ENCODE measurements at regions not wholly inside any gene's neighbourhood (a gene's known extent, or its start where the extent isn't known, plus 50 kb on each side); places are given as distances from the start of the nearest gene placed in this dataset.

DNA sequence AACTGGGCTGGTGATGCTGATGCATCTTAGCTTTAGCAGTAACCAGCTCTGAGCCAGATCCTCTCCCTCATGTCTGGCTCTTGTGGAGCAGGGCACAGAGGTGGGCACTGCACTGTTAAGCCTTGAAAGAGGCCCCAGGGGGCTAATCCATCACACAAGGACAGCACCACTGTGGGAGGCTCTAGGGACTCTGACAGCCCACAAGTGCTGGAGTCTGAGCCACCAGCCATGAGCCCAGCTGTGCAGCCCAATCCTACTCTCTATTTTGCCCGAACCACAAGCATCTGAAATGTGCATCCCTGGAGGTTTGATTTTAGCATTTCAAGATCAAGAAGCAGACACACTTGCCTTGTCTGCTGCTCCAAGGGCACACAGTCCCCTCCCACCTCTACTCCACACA, 407.1 kb upstream of the TRPC7 start:
- DNase-seq (no peak), ATAC-seq (ENCODE audit: insufficient read depth, low FRiP score) (no peak)
- no peak overlapping the region for H3K4me3 ChIP-seq
- no peaks in the 10 kb centered on the region for H3K4me1 ChIP-seq (ENCODE audit: control insufficient read depth in 5 of 5, insufficient read depth in 5 of 5, low read length in 5 of 5)
- no peaks in the 10 kb centered on the region for H3K36me3 ChIP-seq (ENCODE audit: control insufficient read depth in 4 of 4, insufficient read depth in 4 of 4, low read length in 4 of 4)
- no peak overlapping the region for H3K9ac ChIP-seq (ENCODE audit: insufficient read depth in 1 of 2, low read length in 2 of 2)
- TF ChIP-seq, protein P1, sequence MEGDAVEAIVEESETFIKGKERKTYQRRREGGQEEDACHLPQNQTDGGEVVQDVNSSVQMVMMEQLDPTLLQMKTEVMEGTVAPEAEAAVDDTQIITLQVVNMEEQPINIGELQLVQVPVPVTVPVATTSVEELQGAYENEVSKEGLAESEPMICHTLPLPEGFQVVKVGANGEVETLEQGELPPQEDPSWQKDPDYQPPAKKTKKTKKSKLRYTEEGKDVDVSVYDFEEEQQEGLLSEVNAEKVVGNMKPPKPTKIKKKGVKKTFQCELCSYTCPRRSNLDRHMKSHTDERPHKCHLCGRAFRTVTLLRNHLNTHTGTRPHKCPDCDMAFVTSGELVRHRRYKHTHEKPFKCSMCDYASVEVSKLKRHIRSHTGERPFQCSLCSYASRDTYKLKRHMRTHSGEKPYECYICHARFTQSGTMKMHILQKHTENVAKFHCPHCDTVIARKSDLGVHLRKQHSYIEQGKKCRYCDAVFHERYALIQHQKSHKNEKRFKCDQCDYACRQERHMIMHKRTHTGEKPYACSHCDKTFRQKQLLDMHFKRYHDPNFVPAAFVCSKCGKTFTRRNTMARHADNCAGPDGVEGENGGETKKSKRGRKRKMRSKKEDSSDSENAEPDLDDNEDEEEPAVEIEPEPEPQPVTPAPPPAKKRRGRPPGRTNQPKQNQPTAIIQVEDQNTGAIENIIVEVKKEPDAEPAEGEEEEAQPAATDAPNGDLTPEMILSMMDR (IDR thresholded peaks at IDR 0.05; ENCODE audit: control extremely low read depth, extremely low read depth): no peak
- 56 to 71% methylated on average over 1 of the region's 1 CpG for WGBS, 2 donors
- H3K27ac ChIP-seq (ENCODE audit: low read depth in 1 of 2, low read length in 1 of 2): no peak overlapping the region
- no peaks in the 10 kb centered on the region for H3K27me3 ChIP-seq (ENCODE audit: control insufficient read depth in 3 of 3, insufficient read depth in 3 of 3, low read length in 2 of 3)
- no peaks in the 10 kb centered on the region for H3K9me3 ChIP-seq (ENCODE audit: control insufficient read depth in 4 of 4, insufficient read depth in 3 of 4, low read length in 3 of 4)

DNA sequence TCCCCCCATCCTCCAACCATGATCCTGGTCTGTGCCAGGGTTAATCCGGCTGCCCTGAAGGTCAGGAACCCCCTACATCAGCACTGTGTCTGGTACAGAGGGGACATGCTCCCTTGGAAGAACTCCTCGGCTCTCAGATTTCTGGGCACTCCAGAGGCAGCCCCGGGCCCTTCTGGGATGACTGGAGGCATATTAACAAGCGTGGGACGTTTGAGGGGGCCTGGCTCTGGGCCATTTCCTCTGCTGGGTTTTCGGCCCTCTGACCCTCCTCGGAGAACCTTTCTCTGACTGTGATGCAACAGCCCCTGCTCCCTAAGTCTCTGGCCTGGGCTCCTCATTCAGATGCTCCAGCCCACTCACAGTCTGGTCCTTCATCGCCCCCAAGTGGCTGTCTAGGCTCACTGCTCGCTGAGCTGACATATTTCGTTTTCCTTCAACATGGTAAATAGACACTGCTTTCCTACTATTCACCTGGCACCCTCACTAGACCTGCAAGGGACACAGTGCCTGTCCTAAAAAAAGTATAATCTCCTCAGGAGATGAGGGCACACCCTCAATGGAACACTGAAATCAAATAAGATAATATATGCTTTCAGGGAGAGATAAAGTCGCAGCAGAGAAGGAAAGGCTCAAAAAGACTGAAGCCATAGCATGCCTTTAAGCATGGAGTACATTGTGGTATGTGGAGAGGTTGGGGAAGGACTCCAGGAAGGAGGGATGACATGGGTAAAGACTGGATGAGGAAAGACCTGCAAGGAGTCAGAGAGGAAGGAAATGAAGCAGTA, 404.7 kb upstream of the TRPC7 start:
- H3K9me3 ChIP-seq (ENCODE audit: control insufficient read depth in 4 of 4, insufficient read depth in 3 of 4, low read length in 3 of 4): no peaks in the 10 kb centered on the region
- DNase-seq (peak; percentile 70 to 79 (median 78)), ATAC-seq (ENCODE audit: insufficient read depth, low FRiP score) (peak; percentile 64)
- no peaks in the 10 kb centered on the region for H3K27me3 ChIP-seq (ENCODE audit: control insufficient read depth in 3 of 3, insufficient read depth in 3 of 3, low read length in 2 of 3)
- no peak overlapping the region for H3K9ac ChIP-seq (ENCODE audit: insufficient read depth in 1 of 2, low read length in 2 of 2)
- TF ChIP-seq, protein P1 (IDR thresholded peaks at IDR 0.05; ENCODE audit: control extremely low read depth, extremely low read depth): peak; percentile 47
- H3K27ac ChIP-seq (ENCODE audit: low read depth in 1 of 2, low read length in 1 of 2): no peak overlapping the region
- H3K36me3 ChIP-seq (ENCODE audit: control insufficient read depth in 4 of 4, insufficient read depth in 4 of 4, low read length in 4 of 4): no peaks in the 10 kb centered on the region
- H3K4me3 ChIP-seq: no peak overlapping the region
- no peaks in the 10 kb centered on the region for H3K4me1 ChIP-seq (ENCODE audit: control insufficient read depth in 5 of 5, insufficient read depth in 5 of 5, low read length in 5 of 5)
- WGBS, 2 donors: 32 to 40% methylated on average over 11 of the region's 11 CpGs

DNA sequence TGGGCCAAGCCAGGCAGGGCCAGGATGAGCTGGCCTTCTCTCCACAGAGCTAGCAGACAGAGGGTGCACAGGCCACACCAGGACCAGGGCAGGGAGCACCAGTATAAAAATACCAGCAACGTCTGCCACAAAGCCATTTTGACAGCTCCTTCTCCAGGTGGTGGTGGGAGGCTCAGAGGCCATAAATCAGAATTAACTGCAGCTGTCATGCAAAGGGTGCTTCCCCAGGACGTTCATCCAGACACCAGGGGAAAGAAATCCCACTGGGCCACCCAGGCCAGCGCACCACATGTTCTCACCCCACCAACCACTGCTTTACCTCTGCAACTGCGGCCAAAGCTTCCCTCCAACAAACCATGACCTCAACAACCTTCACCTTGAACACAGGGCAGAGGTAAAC, 403.7 kb upstream of the TRPC7 start:
- no peaks in the 10 kb centered on the region for H3K9me3 ChIP-seq (ENCODE audit: control insufficient read depth in 4 of 4, insufficient read depth in 3 of 4, low read length in 3 of 4)
- no peaks in the 10 kb centered on the region for H3K4me1 ChIP-seq (ENCODE audit: control insufficient read depth in 5 of 5, insufficient read depth in 5 of 5, low read length in 5 of 5)
- no peaks in the 10 kb centered on the region for H3K27me3 ChIP-seq (ENCODE audit: control insufficient read depth in 3 of 3, insufficient read depth in 3 of 3, low read length in 2 of 3)
- H3K9ac ChIP-seq (ENCODE audit: insufficient read depth in 1 of 2, low read length in 2 of 2): no peak overlapping the region
- ATAC-seq (ENCODE audit: insufficient read depth, low FRiP score) (no peak), DNase-seq (no peak)
- H3K36me3 ChIP-seq (ENCODE audit: control insufficient read depth in 4 of 4, insufficient read depth in 4 of 4, low read length in 4 of 4): no peaks in the 10 kb centered on the region
- no peak overlapping the region for H3K27ac ChIP-seq (ENCODE audit: low read depth in 1 of 2, low read length in 1 of 2)
- TF ChIP-seq, protein P1 (IDR thresholded peaks at IDR 0.05; ENCODE audit: control extremely low read depth, extremely low read depth): no peak
- 66 to 69% methylated on average over 4 of the region's 4 CpGs for WGBS, 2 donors
- H3K4me3 ChIP-seq: no peak overlapping the region

DNA sequence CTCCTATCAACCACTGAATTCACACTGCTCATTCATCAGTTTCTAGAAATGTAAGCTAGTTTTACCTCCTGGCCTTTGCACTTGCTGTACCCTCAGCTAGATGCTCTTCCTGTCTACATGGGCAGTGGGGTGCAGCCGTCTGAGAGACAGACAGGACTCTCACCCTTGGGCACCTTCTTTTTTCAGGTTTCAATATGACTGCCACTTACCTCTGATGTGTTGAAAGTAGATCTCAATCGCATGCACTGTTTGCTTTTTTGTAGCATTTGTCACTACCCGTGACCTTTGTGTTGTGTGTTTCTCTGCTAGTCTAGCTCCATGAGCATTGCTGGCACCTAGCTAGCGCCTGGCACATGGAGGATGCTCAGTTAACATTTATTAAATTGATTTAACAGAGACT, 403.1 kb upstream of the TRPC7 start:
- Histone ChIP-seq H3K4me3 (no peak overlapping the region), H3K4me1 (ENCODE audit: control insufficient read depth in 5 of 5, insufficient read depth in 5 of 5, low read length in 5 of 5) (no peaks in the 10 kb centered on the region), H3K27ac (ENCODE audit: low read depth in 1 of 2, low read length in 1 of 2) (no peak overlapping the region), H3K9me3 (ENCODE audit: control insufficient read depth in 4 of 4, insufficient read depth in 3 of 4, low read length in 3 of 4) (no peaks in the 10 kb centered on the region), H3K36me3 (ENCODE audit: control insufficient read depth in 4 of 4, insufficient read depth in 4 of 4, low read length in 4 of 4) (no peaks in the 10 kb centered on the region), H3K9ac (ENCODE audit: insufficient read depth in 1 of 2, low read length in 2 of 2) (no peak overlapping the region), H3K27me3 (ENCODE audit: control insufficient read depth in 3 of 3, insufficient read depth in 3 of 3, low read length in 2 of 3) (no peaks in the 10 kb centered on the region)
- 79 to 80% methylated on average over 4 of the region's 4 CpGs for WGBS, 2 donors
- ATAC-seq (ENCODE audit: insufficient read depth, low FRiP score): no peak
- TF ChIP-seq, protein P1 (IDR thresholded peaks at IDR 0.05; ENCODE audit: control extremely low read depth, extremely low read depth): no peak
- DNase-seq: no peak
